ENCODE measurements at regions not wholly inside any gene's neighbourhood (a gene's known extent, or its start where the extent isn't known, plus 50 kb on each side); places are given as distances from the start of the nearest gene placed in this dataset.

DNA sequence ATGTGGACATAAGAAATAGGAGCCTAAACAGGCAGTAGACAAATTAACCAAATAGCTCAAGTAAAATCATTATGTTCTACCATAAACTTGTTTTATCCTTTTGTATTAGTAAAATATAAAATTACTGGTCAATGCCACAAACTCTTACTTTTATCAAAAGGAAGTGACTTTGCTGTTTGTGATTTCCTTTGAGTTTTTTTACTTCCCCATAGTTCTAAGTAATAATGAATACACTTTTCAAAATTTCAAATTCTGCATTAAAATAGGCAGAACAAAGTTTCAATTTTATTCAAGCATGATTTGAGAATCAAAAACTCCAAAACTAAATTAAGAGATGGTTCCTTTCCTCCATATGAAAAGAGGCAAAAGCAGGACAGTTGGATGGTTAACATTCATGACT is 139.7 kb upstream of the ABCB5 start:
- Mint-ChIP-seq H3K27me3 (ENCODE audit: low read depth in 3 of 3) (peaks cover 0 to 5% (median 0%) of the 10 kb centered on the region in 3 donors), H3K27ac (peak overlapping the region; percentile 62 to 93 (median 89)), H3K4me1 (peaks cover 41% of the 10 kb centered on the region), H3K36me3 (peaks cover 10 to 16% of the 10 kb centered on the region in 2 donors), H3K4me3 (no peak overlapping the region), H3K9me3 (peaks cover 5 to 18% (median 11%) of the 10 kb centered on the region in 7 donors)
- intact Hi-C loops (cut with micrococcal nuclease): no loop called here
- Histone ChIP-seq H3K27ac (ENCODE audit: low read depth in 1 of 2, low read length in 2 of 2) (peak overlapping the region; percentile 54 to 76), H3K36me3 (replicated peaks in 1 of 2; ENCODE audit: control insufficient read depth in 1 of 2, insufficient read depth in 2 of 2, low read length in 2 of 2) (no peaks in the 10 kb centered on the region), H3K4me1 (ENCODE audit: control insufficient read depth in 1 of 2, insufficient read depth in 2 of 2, low read length in 2 of 2) (peaks cover 30 to 46% of the 10 kb centered on the region in 2 donors), H2AFZ (ENCODE audit: insufficient read depth, low read depth, low read length, poor library complexity, severe bottlenecking) (peak overlapping the region; percentile 18), H3K27me3 (ENCODE audit: control insufficient read depth in 2 of 2, insufficient read depth in 2 of 2, low read length in 2 of 2) (no peaks in the 10 kb centered on the region), H3K79me2 (ENCODE audit: insufficient read depth, low read length) (no peaks in the 10 kb centered on the region), H4K20me1 (ENCODE audit: insufficient read depth, low read length) (no peaks in the 10 kb centered on the region), H3K4me2 (replicated peaks; ENCODE audit: extremely low read depth, low read length, poor library complexity, severe bottlenecking) (peak overlapping the region; percentile 26), H3K4me3 (replicated peaks in 1 of 3; ENCODE audit: low read depth in 2 of 3, low read length in 3 of 3) (peak overlapping the region in 1 of 3 experiments; percentile 31), H3K9me3 (replicated peaks in 1 of 2; ENCODE audit: control insufficient read depth in 1 of 2, insufficient read depth in 1 of 2, low read length in 2 of 2) (no peaks in the 10 kb centered on the region), H3K9ac (ENCODE audit: insufficient read depth, low read length, poor library complexity, severe bottlenecking) (no peak overlapping the region)
- peak in 1 of 3 donors; percentile 49 for DNase-seq
- TF ChIP-seq, protein P1, sequence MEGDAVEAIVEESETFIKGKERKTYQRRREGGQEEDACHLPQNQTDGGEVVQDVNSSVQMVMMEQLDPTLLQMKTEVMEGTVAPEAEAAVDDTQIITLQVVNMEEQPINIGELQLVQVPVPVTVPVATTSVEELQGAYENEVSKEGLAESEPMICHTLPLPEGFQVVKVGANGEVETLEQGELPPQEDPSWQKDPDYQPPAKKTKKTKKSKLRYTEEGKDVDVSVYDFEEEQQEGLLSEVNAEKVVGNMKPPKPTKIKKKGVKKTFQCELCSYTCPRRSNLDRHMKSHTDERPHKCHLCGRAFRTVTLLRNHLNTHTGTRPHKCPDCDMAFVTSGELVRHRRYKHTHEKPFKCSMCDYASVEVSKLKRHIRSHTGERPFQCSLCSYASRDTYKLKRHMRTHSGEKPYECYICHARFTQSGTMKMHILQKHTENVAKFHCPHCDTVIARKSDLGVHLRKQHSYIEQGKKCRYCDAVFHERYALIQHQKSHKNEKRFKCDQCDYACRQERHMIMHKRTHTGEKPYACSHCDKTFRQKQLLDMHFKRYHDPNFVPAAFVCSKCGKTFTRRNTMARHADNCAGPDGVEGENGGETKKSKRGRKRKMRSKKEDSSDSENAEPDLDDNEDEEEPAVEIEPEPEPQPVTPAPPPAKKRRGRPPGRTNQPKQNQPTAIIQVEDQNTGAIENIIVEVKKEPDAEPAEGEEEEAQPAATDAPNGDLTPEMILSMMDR (IDR thresholded peaks at IDR 0.05): no peak

DNA sequence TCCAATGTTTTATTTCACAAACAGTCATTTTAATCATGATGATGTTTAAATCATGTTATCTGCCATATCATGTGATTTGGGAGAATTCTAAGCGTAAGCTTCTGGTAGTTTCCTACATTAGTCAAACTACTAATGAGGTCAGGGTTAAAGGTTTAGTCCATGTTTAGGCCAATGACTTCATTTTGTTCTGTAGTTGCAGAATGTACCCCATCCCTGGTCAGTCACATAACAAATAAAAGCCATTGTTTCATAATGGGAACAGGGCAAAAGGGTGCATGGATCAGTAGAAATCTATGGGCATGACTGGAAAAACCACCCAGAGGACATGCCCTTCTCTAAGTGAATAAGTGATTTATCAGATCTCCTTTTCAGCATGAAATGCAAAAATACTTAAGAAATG is 138.4 kb upstream of the ABCB5 start:
- no peaks in the 10 kb centered on the region for H3K79me2 ChIP-seq (ENCODE audit: insufficient read depth, low read length)
- peaks cover 22 to 34% of the 10 kb centered on the region in 2 donors for H3K4me1 ChIP-seq (ENCODE audit: control insufficient read depth in 1 of 2, insufficient read depth in 2 of 2, low read length in 2 of 2)
- no peaks in the 10 kb centered on the region for H3K27me3 ChIP-seq (ENCODE audit: control insufficient read depth in 2 of 2, insufficient read depth in 2 of 2, low read length in 2 of 2)
- H3K27me3 Mint-ChIP-seq (ENCODE audit: low read depth in 3 of 3): no peaks in the 10 kb centered on the region
- H3K4me3 ChIP-seq (replicated peaks in 1 of 3; ENCODE audit: low read depth in 2 of 3, low read length in 3 of 3): no peak overlapping the region
- no peaks in the 10 kb centered on the region for H4K20me1 ChIP-seq (ENCODE audit: insufficient read depth, low read length)
- H3K27ac Mint-ChIP-seq: no peak overlapping the region
- H2AFZ ChIP-seq (ENCODE audit: insufficient read depth, low read depth, low read length, poor library complexity, severe bottlenecking): no peak overlapping the region
- intact Hi-C loops (cut with micrococcal nuclease): no loop called here
- no peaks in the 10 kb centered on the region for H3K36me3 ChIP-seq (replicated peaks in 1 of 2; ENCODE audit: control insufficient read depth in 1 of 2, insufficient read depth in 2 of 2, low read length in 2 of 2)
- peaks cover 0 to 10% (median 2%) of the 10 kb centered on the region in 7 donors for H3K9me3 Mint-ChIP-seq
- no peak overlapping the region for H3K4me3 Mint-ChIP-seq
- TF ChIP-seq, protein P1 (IDR thresholded peaks at IDR 0.05): no peak
- no peak overlapping the region for H3K9ac ChIP-seq (ENCODE audit: insufficient read depth, low read length, poor library complexity, severe bottlenecking)
- peaks cover 29% of the 10 kb centered on the region for H3K4me1 Mint-ChIP-seq
- DNase-seq: peak in 1 of 3 donors; percentile 56
- WGBS (ENCODE audit: insufficient coverage): no CpG with 5 or more reads among the region's 1 CpG
- H3K4me2 ChIP-seq (replicated peaks; ENCODE audit: extremely low read depth, low read length, poor library complexity, severe bottlenecking): no peak overlapping the region
- no peaks in the 10 kb centered on the region for H3K9me3 ChIP-seq (replicated peaks in 1 of 2; ENCODE audit: control insufficient read depth in 1 of 2, insufficient read depth in 1 of 2, low read length in 2 of 2)
- H3K27ac ChIP-seq (ENCODE audit: low read depth in 1 of 2, low read length in 2 of 2): no peak overlapping the region
- H3K36me3 Mint-ChIP-seq: peaks cover 7 to 8% of the 10 kb centered on the region in 2 donors

All from CD14-positive monocyte (primary cell).